Osteoblast (primary cell): ENCODE measurements at regions not wholly inside any gene's neighbourhood (a gene's known extent, or its start where the extent isn't known, plus 50 kb on each side); places are given as distances from the start of the nearest gene placed in this dataset.

Experiments
- DNase-seq: peaks from one replicate; pipeline ENCODE4 v3.0.0; 2011; ENCODE audit warnings: low spot score, mixed read lengths; ENCODE audit not compliant: insufficient read length; ENCODE audit errors: missing footprints
- H2AFZ ChIP-seq: 2 replicates; pipeline ENCODE4 v1.6.0; 2011; ENCODE audit warnings: mild to moderate bottlenecking, low read length
- H3K27ac ChIP-seq: 2 replicates; pipeline ENCODE4 v1.5.1; 2011; ENCODE audit warnings: mild to moderate bottlenecking, low read depth, low read length, moderate library complexity
- H3K27me3 ChIP-seq: 2 replicates; pipeline ENCODE4 v1.6.0; 2012; ENCODE audit warnings: mild to moderate bottlenecking, control low read depth, inconsistent platforms, low read length, moderate library complexity; ENCODE audit not compliant: insufficient read depth
- H3K36me3 ChIP-seq: 2 replicates; pipeline ENCODE4 v1.5.1; 2011; ENCODE audit warnings: mild to moderate bottlenecking, low read length, control low read depth, moderate library complexity; ENCODE audit not compliant: insufficient read depth
- H3K4me1 ChIP-seq: 2 replicates; pipeline ENCODE4 v1.5.1; 2011; ENCODE audit warnings: mild to moderate bottlenecking, low read length, control low read depth, moderate library complexity; ENCODE audit not compliant: insufficient read depth
- H3K4me2 ChIP-seq: 2 replicates; pipeline ENCODE4 v1.6.0; 2011; ENCODE audit warnings: mild to moderate bottlenecking, low read length; ENCODE audit not compliant: insufficient read depth
- H3K4me3 ChIP-seq: fragments of 200-600 bp; sonication (generic); 3 replicates; pipeline ENCODE4 v1.5.1; 2012; ENCODE audit warnings: mild to moderate bottlenecking, low read length, inconsistent platforms; ENCODE audit not compliant: insufficient read depth
- H3K79me2 ChIP-seq: 2 replicates; pipeline ENCODE4 v1.6.0; 2012; ENCODE audit warnings: mild to moderate bottlenecking, low read length, control low read depth, inconsistent platforms; ENCODE audit not compliant: insufficient read depth
- H3K9me3 ChIP-seq: 2 replicates; pipeline ENCODE4 v1.5.1; 2011; ENCODE audit warnings: low read depth, low read length, control low read depth
- H4K20me1 ChIP-seq: 2 replicates; pipeline ENCODE4 v1.6.0; 2012; ENCODE audit warnings: mild to moderate bottlenecking, low read length, control low read depth; ENCODE audit not compliant: insufficient read depth
- TF ChIP-seq, protein P1 (sequence below): IDR thresholded peaks from 2 replicates; pipeline ENCODE4 v1.5.1; 2011; ENCODE audit warnings: mild to moderate bottlenecking, low read depth, low read length, moderate library complexity; ENCODE audit errors: extremely low read depth

DNA sequence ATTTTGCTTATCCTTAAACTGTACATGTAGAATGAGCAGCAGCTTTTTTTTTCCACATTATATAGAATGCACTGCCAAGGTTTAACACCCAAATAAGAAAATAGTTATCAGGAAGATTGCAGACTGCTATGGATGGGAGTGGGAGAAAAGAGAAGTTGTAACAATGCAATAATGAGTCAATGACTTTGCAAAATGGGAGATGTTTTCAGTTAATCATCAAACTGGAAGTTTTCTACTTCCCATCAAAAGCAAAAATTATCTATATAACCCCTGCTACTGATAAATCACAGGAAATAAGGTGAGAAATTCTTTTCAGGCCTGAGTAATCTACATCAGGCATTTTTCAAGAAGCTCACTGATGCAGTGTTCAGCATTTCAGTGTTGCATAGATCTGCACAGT is 309.1 kb downstream of the GXYLT1 start:
- no peak overlapping the region for H3K4me2 ChIP-seq
- no peaks in the 10 kb centered on the region for H4K20me1 ChIP-seq
- no peak for DNase-seq
- H2AFZ ChIP-seq, result no peak overlapping the region
- no peaks in the 10 kb centered on the region for H3K4me1 ChIP-seq
- no peak overlapping the region for H3K27ac ChIP-seq
- H3K27me3 ChIP-seq, result no peaks in the 10 kb centered on the region
- H3K36me3 ChIP-seq, result no peaks in the 10 kb centered on the region
- TF ChIP-seq, protein P1, sequence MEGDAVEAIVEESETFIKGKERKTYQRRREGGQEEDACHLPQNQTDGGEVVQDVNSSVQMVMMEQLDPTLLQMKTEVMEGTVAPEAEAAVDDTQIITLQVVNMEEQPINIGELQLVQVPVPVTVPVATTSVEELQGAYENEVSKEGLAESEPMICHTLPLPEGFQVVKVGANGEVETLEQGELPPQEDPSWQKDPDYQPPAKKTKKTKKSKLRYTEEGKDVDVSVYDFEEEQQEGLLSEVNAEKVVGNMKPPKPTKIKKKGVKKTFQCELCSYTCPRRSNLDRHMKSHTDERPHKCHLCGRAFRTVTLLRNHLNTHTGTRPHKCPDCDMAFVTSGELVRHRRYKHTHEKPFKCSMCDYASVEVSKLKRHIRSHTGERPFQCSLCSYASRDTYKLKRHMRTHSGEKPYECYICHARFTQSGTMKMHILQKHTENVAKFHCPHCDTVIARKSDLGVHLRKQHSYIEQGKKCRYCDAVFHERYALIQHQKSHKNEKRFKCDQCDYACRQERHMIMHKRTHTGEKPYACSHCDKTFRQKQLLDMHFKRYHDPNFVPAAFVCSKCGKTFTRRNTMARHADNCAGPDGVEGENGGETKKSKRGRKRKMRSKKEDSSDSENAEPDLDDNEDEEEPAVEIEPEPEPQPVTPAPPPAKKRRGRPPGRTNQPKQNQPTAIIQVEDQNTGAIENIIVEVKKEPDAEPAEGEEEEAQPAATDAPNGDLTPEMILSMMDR, result no peak
- no peaks in the 10 kb centered on the region for H3K9me3 ChIP-seq
- no peak overlapping the region for H3K4me3 ChIP-seq
- no peaks in the 10 kb centered on the region for H3K79me2 ChIP-seq

DNA sequence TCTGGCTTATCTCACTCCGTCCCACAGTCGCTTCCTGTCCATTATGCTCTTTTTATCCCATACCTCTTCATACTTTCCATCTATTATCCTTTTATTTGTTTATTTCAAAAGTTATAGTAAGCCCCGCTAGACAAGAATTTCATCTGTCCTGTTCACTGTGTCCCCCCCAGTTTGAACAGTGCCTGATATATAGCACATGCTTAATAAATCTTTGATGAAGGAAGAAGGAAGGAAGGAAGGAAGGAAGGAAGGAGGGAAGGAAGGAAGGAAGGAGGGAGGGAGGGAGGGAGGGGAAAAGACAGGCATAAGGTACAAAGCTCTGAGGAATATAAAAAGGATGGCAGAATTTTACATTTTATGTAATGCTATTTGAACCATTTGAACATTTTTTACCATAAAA is 324.7 kb downstream of the GXYLT1 start:
- H3K27me3 ChIP-seq, result no peaks in the 10 kb centered on the region
- no peaks in the 10 kb centered on the region for H3K36me3 ChIP-seq
- no peaks in the 10 kb centered on the region for H3K4me1 ChIP-seq
- H2AFZ ChIP-seq, result no peak overlapping the region
- H3K27ac ChIP-seq, result no peak overlapping the region
- no peaks in the 10 kb centered on the region for H4K20me1 ChIP-seq
- H3K4me3 ChIP-seq, result no peak overlapping the region
- DNase-seq, result no peak
- no peaks in the 10 kb centered on the region for H3K9me3 ChIP-seq
- TF ChIP-seq, protein P1, result no peak
- H3K4me2 ChIP-seq, result no peak overlapping the region
- no peaks in the 10 kb centered on the region for H3K79me2 ChIP-seq

DNA sequence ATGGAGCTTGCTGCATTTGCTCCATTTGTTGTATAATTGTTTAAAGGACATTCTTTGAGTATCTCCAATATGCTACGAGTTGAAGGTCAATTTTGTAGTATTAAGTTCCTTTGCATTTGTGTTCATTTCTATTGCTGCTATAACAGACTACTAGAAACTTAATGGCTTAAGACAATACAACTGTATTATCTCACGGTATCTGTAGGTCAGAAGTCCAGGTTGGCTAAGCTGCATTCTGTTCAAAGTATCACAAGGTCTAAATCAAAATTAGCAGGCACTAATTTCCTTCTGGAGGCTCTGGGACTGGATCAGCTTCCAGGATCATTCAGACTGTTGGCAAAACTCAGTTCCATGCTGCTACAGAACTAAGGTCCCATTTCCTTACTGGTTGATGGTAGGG is 340.6 kb downstream of the GXYLT1 start:
- Histone ChIP-seq H2AFZ (no peak overlapping the region), H4K20me1 (no peaks in the 10 kb centered on the region), H3K4me3 (no peak overlapping the region), H3K4me2 (no peak overlapping the region), H3K36me3 (no peaks in the 10 kb centered on the region), H3K27me3 (no peaks in the 10 kb centered on the region), H3K4me1 (no peaks in the 10 kb centered on the region), H3K79me2 (no peaks in the 10 kb centered on the region), H3K9me3 (no peaks in the 10 kb centered on the region), H3K27ac (no peak overlapping the region)
- TF ChIP-seq, protein P1, result no peak
- DNase-seq, result no peak

DNA sequence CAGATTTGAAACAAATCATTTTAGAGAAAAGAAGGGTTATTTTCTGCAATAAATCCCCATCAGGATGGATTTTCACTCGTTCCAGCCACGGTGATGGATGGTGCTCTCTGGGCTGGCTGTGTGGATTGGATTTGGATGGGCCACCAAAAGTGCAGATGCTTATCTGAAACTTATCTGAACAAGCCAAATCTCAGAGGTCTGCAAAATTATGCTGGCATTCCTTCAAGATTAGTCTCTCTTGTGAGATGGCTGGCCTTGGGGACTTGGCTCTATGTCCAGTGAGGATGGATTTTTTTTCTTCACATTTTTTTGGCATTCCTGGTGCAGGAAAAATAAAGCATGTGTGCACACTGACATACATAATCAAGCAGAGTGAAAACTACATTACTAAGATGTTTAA is 341.9 kb downstream of the GXYLT1 start:
- no peaks in the 10 kb centered on the region for H4K20me1 ChIP-seq
- no peak for DNase-seq
- H3K4me3 ChIP-seq, result no peak overlapping the region
- H3K79me2 ChIP-seq, result no peaks in the 10 kb centered on the region
- H3K36me3 ChIP-seq, result no peaks in the 10 kb centered on the region
- no peaks in the 10 kb centered on the region for H3K27me3 ChIP-seq
- H2AFZ ChIP-seq, result no peak overlapping the region
- no peak overlapping the region for H3K4me2 ChIP-seq
- no peak overlapping the region for H3K27ac ChIP-seq
- TF ChIP-seq, protein P1, result no peak
- no peaks in the 10 kb centered on the region for H3K9me3 ChIP-seq
- no peaks in the 10 kb centered on the region for H3K4me1 ChIP-seq
